B cell (primary cell): ENCODE measurements at regions not wholly inside any gene's neighbourhood (a gene's known extent, or its start where the extent isn't known, plus 50 kb on each side); places are given as distances from the start of the nearest gene placed in this dataset.

Experiments
- ATAC-seq: fragments of 200-7000 bp; cut with Tn5 transposase; one replicate; pipeline ENCODE4 v1.10.0; 2021; ENCODE audit warnings: low read depth, mild to moderate bottlenecking, moderate number of reproducible peaks, moderate library complexity
- CTCF ChIA-PET: fragments of 350-600 bp; sonication (Branson Sonifier 250); formaldehyde crosslinking; loops from one replicate; lab custom pipeline; 2021; ENCODE audit warnings: antibody characterized with exemption, inconsistent platforms; lab: Charles Lee
- POLR2A ChIA-PET: fragments of 350-600 bp; sonication (Branson Sonifier 250); formaldehyde crosslinking; loops from one replicate; lab custom pipeline; 2021; ENCODE audit warnings: antibody characterized with exemption; lab: Charles Lee
- DNase-seq: peaks from one replicate; pipeline ENCODE4 v3.0.0; 2013
- H2AFZ ChIP-seq: 2 replicates; pipeline ENCODE4 v1.6.1; 2012; ENCODE audit warnings: mild to moderate bottlenecking, low read depth, low read length; ENCODE audit not compliant: insufficient read depth, poor library complexity, severe bottlenecking
- H3K27ac ChIP-seq, 2 donors: 1 replicate in 1 of 2; 2 replicates in 1 of 2; pipeline ENCODE4 v1.5.1; 2012 to 2013; ENCODE audit warnings: low read length in 2 of 2, mild to moderate bottlenecking in 2 of 2, moderate library complexity in 1 of 2
- H3K27me3 ChIP-seq, 4 experiments: fragments of 200-600 bp in 1 of 4; sonication (generic) in 1 of 4; replicated peaks in 1 of 4; 1 replicate in 2 of 4; 2 replicates in 2 of 4; pipeline versions ENCODE4 v1.6.1 to v1.7.0; 2013 to 2016; ENCODE audit warnings: low read length in 3 of 4, mild to moderate bottlenecking in 2 of 4, mixed read lengths in 1 of 4, moderate library complexity in 1 of 4; ENCODE audit not compliant: insufficient read depth in 4 of 4, control insufficient read depth in 3 of 4; ENCODE audit errors: control extremely low read depth in 1 of 4
- H3K36me3 ChIP-seq, 2 experiments: replicated peaks in 1 of 2; 1 replicate in 1 of 2; 2 replicates in 1 of 2; pipeline versions ENCODE4 v1.6.1 to v1.7.1; 2013; ENCODE audit warnings: low read length in 1 of 2; ENCODE audit not compliant: insufficient read depth in 2 of 2, control insufficient read depth in 1 of 2; ENCODE audit errors: control extremely low read depth in 1 of 2, extremely low read depth in 1 of 2
- H3K4me1 ChIP-seq, 2 donors: fragments of 200-600 bp in 1 of 2; sonication (generic) in 1 of 2; 1 replicate in 1 of 2; 2 replicates in 1 of 2; pipeline versions ENCODE4 v1.5.1 to v1.6.1; 2013 to 2017; ENCODE audit warnings: low read length in 2 of 2; ENCODE audit not compliant: control insufficient read depth in 2 of 2, insufficient read depth in 2 of 2
- H3K4me2 ChIP-seq: replicated peaks from 2 replicates; pipeline ENCODE3; 2012; ENCODE audit warnings: mild to moderate bottlenecking, low read depth, low read length; ENCODE audit not compliant: poor library complexity, severe bottlenecking
- H3K4me3 ChIP-seq, 5 experiments: fragments of 200-600 bp in 1 of 5; sonication (generic) in 1 of 5; 1 replicate in 3 of 5; 2 replicates in 2 of 5; pipeline versions ENCODE4 v1.5.1 to v1.7.0; 2011 to 2016; ENCODE audit warnings: low read length in 4 of 5, mild to moderate bottlenecking in 4 of 5, low read depth in 2 of 5, control low read depth in 1 of 5, moderate library complexity in 1 of 5; ENCODE audit not compliant: insufficient read depth in 1 of 5; ENCODE audit errors: control extremely low read depth in 1 of 5, extremely low read depth in 1 of 5
- H3K79me2 ChIP-seq: fragments of 200-600 bp; sonication (generic); one replicate; pipeline ENCODE4 v1.6.0; 2016; ENCODE audit warnings: low read length; ENCODE audit not compliant: control insufficient read depth, insufficient read depth
- H3K9ac ChIP-seq: fragments of 200-600 bp; sonication (generic); 2 replicates; pipeline ENCODE4 v1.6.1; 2017; ENCODE audit warnings: mild to moderate bottlenecking, low read length, moderate library complexity
- H3K9me3 ChIP-seq, 3 donors: one replicate each; pipeline versions ENCODE4 v1.6.1 to v1.7.1; 2013; ENCODE audit warnings: low read length in 2 of 3; ENCODE audit not compliant: control insufficient read depth in 2 of 3, insufficient read depth in 1 of 3; ENCODE audit errors: control extremely low read depth in 1 of 3
- H4K20me1 ChIP-seq: 2 replicates; pipeline ENCODE4 v1.6.0; 2012; ENCODE audit warnings: mild to moderate bottlenecking, low read length; ENCODE audit not compliant: insufficient read depth, control insufficient read depth, poor library complexity, severe bottlenecking
- H3K27ac Mint-ChIP-seq: one replicate; pipeline ENCODE4 v1.8.0; 2021; ENCODE audit warnings: mixed read lengths
- H3K27me3 Mint-ChIP-seq: one replicate; pipeline ENCODE4 v1.8.0; 2021; ENCODE audit warnings: mixed read lengths
- H3K4me1 Mint-ChIP-seq: one replicate; pipeline ENCODE4 v1.8.0; 2021; ENCODE audit warnings: mixed read lengths
- H3K4me3 Mint-ChIP-seq: one replicate; pipeline ENCODE4 v1.8.0; 2021; ENCODE audit warnings: mixed read lengths
- H3K9me3 Mint-ChIP-seq: one replicate; pipeline ENCODE4 v1.8.0; 2022; ENCODE audit warnings: mixed read lengths; ENCODE audit not compliant: insufficient read depth
- EZH2 ChIP-seq: IDR thresholded peaks from 2 replicates; pipeline ENCODE4 v1.6.1; 2012; ENCODE audit warnings: borderline replicate concordance, low read depth, mild to moderate bottlenecking, moderate library complexity, low read length; ENCODE audit not compliant: insufficient read depth, poor library complexity, severe bottlenecking
- WGBS: methylation state at CpG from one replicate; pipeline ENCODE4 v1.1.5; 2013; ENCODE audit warnings: missing lambda C conversion rate; ENCODE audit not compliant: insufficient coverage; 5-methylcytosine and 5-hydroxymethylcytosine counted together
- intact Hi-C: fragments of 100-400 bp; cut with micrococcal nuclease; formaldehyde crosslinking; loops from one replicate; pipeline ENCODE4 v1.10.0; 2022
- TF ChIP-seq, protein P1 (sequence below): fragments of 200-600 bp; IDR thresholded peaks from one replicate; pipeline ENCODE4 v1.8.0; 2022; ENCODE audit warnings: antibody characterized with exemption, mild to moderate bottlenecking

DNA sequence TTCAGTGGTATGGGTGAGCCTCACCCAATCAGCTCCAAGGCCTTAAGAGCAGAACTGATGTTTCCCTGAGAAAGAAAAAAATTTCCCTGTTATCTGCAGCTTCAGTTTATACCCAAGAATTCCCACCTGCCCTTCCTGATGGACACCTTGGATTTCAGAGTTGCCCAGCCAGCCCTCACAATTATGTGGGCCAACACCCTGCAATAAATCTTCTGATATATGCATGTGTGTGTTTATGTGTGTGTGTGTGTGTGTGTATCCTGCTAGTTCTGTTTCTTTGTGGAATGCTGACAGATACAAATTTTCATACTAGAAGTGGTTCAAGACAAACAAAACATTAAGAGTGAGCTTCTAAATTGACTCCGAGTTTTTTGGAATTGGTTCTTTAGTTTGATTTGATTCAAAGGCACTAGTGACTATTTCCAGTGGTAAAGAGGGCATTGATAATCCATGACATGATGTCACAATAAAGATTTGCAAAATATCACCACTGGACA is 246.6 kb upstream of the BTBD3 start:
- Mint-ChIP-seq H3K9me3 (no peaks in the 10 kb centered on the region), H3K27ac (no peak overlapping the region), H3K4me1 (no peaks in the 10 kb centered on the region), H3K4me3 (no peak overlapping the region), H3K27me3 (no peaks in the 10 kb centered on the region)
- no peaks in the 10 kb centered on the region for H3K4me1 ChIP-seq
- no peaks in the 10 kb centered on the region for H3K36me3 ChIP-seq
- POLR2A ChIA-PET: no interaction called here
- CTCF ChIA-PET: no interaction called here
- ATAC-seq: no peak
- H4K20me1 ChIP-seq: no peaks in the 10 kb centered on the region
- DNase-seq: no peak
- no peak overlapping the region for H3K4me3 ChIP-seq
- intact Hi-C loops: no loop called here
- H3K27ac ChIP-seq: no peak overlapping the region
- no peaks in the 10 kb centered on the region for H3K79me2 ChIP-seq
- no peak overlapping the region for H2AFZ ChIP-seq
- H3K9ac ChIP-seq: no peak overlapping the region
- H3K27me3 ChIP-seq: no peaks in the 10 kb centered on the region
- H3K4me2 ChIP-seq: no peak overlapping the region
- no peak for TF ChIP-seq EZH2
- TF ChIP-seq, protein P1, sequence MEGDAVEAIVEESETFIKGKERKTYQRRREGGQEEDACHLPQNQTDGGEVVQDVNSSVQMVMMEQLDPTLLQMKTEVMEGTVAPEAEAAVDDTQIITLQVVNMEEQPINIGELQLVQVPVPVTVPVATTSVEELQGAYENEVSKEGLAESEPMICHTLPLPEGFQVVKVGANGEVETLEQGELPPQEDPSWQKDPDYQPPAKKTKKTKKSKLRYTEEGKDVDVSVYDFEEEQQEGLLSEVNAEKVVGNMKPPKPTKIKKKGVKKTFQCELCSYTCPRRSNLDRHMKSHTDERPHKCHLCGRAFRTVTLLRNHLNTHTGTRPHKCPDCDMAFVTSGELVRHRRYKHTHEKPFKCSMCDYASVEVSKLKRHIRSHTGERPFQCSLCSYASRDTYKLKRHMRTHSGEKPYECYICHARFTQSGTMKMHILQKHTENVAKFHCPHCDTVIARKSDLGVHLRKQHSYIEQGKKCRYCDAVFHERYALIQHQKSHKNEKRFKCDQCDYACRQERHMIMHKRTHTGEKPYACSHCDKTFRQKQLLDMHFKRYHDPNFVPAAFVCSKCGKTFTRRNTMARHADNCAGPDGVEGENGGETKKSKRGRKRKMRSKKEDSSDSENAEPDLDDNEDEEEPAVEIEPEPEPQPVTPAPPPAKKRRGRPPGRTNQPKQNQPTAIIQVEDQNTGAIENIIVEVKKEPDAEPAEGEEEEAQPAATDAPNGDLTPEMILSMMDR: no peak
- WGBS: no CpG with 5 or more reads among the region's 1 CpG
- no peaks in the 10 kb centered on the region for H3K9me3 ChIP-seq

DNA sequence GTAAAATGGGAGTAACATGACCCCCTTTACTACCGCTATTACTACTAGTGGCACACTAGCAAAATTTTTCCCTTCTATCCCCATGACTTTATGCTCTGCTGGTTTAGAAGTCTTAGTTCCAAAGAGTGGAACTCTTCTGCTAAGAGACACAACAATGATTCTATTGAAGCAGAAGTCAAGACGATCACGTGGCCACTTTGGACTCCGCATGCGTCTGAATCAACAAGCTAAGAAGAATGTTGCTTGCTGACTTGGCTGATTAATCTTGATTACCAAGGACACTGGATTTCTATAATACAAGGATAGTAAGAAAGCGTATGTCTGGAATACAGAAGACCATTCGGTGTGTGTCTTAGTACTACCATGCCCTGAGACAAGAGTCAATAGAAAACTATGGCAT is 244.7 kb upstream of the BTBD3 start:
- Histone ChIP-seq H3K4me2 (no peak overlapping the region), H2AFZ (no peak overlapping the region), H3K36me3 (no peaks in the 10 kb centered on the region), H3K27ac (no peak overlapping the region), H3K9me3 (no peaks in the 10 kb centered on the region), H3K4me3 (no peak overlapping the region), H3K9ac (no peak overlapping the region), H4K20me1 (no peaks in the 10 kb centered on the region), H3K27me3 (no peaks in the 10 kb centered on the region), H3K79me2 (no peaks in the 10 kb centered on the region), H3K4me1 (no peaks in the 10 kb centered on the region)
- no peaks in the 10 kb centered on the region for H3K4me1 Mint-ChIP-seq
- DNase-seq: no peak
- no peaks in the 10 kb centered on the region for H3K27me3 Mint-ChIP-seq
- H3K9me3 Mint-ChIP-seq: no peaks in the 10 kb centered on the region
- intact Hi-C loops: no loop called here
- ChIA-PET POLR2A (no interaction called here), CTCF (no interaction called here)
- no peak for ATAC-seq
- 95% methylated on average over 4 of the region's 7 CpGs for whole genome bisulfite sequencing
- TF ChIP-seq, protein P1: no peak
- TF ChIP-seq EZH2: no peak
- no peak overlapping the region for H3K27ac Mint-ChIP-seq
- no peak overlapping the region for H3K4me3 Mint-ChIP-seq
